ENCODE measurements at regions not wholly inside any gene's neighbourhood (a gene's known extent, or its start where the extent isn't known, plus 50 kb on each side); places are given as distances from the start of the nearest gene placed in this dataset.

DNA sequence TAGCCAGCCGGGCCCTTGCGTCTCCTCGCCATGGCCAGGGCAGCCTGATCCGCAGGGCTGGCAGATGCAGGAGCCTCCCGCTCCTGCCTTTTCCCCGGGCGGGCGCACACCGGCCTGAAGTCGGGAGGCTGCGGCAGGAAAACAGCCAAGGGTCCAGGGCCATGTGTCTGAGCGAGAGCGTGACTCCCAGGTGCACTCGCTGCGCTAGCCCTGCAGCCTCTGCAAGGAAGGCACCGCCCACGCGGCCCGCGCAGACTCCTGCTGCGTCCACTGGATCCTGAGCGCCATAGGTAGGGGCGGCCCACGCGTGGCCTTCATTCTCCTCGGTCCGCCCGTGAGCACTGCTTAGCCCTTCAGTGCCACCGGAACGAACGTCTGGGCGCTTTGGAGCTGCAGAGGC lies 379.9 kb downstream of the TRAM1L1 start:
- no peak for DNase-seq
- Histone ChIP-seq H3K4me3 (no peak overlapping the region), H3K36me3 (no peaks in the 10 kb centered on the region), H3K9me3 (no peaks in the 10 kb centered on the region), H3K4me1 (no peaks in the 10 kb centered on the region), H3K27ac (no peak overlapping the region), H3K27me3 (no peaks in the 10 kb centered on the region)
- WGBS, 2 donors (ENCODE audit: low coverage in 1 of 2), result 94% methylated on average over 30 of the region's 32 CpGs; no CpG with 5 or more reads in 1 of the 2 donors
- no peak for TF ChIP-seq POLR2AphosphoS5 (IDR thresholded peaks at IDR 0.05)
- in situ Hi-C loops (cut with MboI; ENCODE audit: low pct_ligation_motif_present in 1 of 4, low pct_unique_long_range_greater_than_20kb in 1 of 4, low sequenced_read_pairs in 3 of 4) (no loop called here), intact Hi-C loops (cut with DNase I; ENCODE audit: low total_unique reads) (no loop called here)

DNA sequence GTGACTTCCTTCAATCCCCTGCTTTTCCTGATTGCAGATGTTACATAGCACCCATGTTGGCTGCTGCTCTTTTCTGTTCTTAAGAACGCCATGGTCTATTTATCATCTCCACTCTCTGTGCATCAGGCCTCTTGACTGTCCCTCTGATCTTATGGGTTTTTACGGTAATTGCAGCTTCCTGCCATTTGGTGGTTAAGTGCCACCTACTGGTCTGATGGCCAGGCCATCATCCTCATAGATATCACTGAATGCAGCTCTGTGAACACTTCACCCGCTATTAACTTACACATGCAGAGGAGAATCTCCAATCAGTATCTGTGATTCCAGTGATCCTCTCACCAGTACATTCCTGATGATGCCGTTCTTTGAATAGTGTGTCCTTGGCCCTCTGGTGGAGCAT lies 382.4 kb downstream of the TRAM1L1 start:
- no peaks in the 10 kb centered on the region for H3K9me3 ChIP-seq
- TF ChIP-seq POLR2A (IDR thresholded peaks at IDR 0.05), result no peak
- TF ChIP-seq POLR2AphosphoS5 (IDR thresholded peaks at IDR 0.05), result no peak
- TF ChIP-seq, protein P1, sequence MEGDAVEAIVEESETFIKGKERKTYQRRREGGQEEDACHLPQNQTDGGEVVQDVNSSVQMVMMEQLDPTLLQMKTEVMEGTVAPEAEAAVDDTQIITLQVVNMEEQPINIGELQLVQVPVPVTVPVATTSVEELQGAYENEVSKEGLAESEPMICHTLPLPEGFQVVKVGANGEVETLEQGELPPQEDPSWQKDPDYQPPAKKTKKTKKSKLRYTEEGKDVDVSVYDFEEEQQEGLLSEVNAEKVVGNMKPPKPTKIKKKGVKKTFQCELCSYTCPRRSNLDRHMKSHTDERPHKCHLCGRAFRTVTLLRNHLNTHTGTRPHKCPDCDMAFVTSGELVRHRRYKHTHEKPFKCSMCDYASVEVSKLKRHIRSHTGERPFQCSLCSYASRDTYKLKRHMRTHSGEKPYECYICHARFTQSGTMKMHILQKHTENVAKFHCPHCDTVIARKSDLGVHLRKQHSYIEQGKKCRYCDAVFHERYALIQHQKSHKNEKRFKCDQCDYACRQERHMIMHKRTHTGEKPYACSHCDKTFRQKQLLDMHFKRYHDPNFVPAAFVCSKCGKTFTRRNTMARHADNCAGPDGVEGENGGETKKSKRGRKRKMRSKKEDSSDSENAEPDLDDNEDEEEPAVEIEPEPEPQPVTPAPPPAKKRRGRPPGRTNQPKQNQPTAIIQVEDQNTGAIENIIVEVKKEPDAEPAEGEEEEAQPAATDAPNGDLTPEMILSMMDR (IDR thresholded peaks at IDR 0.05), result no peak
- WGBS, 2 donors (ENCODE audit: low coverage in 1 of 2), result 74 to 80% methylated on average over 3 to 4 of the region's 4 CpGs
- intact Hi-C loops (cut with DNase I; ENCODE audit: low total_unique reads) (no loop called here), in situ Hi-C loops (cut with MboI; ENCODE audit: low pct_ligation_motif_present in 1 of 4, low pct_unique_long_range_greater_than_20kb in 1 of 4, low sequenced_read_pairs in 3 of 4) (no loop called here)
- no peak overlapping the region for H3K4me3 ChIP-seq
- no peak for DNase-seq
- H3K27ac ChIP-seq, result no peak overlapping the region
- H3K4me1 ChIP-seq, result no peaks in the 10 kb centered on the region
- H3K27me3 ChIP-seq, result no peaks in the 10 kb centered on the region
- no peaks in the 10 kb centered on the region for H3K36me3 ChIP-seq

DNA sequence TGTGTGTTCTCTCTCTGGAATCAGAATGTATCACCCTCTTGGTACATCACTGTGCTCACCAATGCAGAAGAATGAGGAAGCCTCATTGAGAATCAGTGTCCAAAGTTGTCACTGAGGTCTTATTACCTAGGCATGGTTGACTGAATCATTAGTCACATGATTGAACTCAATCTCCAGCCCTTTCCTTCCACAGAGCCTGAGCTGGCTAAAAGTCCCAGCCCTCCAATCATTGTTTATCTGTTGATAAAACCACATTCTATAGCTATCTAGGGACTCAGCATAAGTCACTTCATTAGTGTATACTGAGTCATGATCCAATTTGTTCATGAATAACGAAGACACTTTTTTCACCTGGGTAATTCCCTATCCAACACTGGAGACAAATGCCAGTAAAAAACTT lies 396.8 kb downstream of the TRAM1L1 start:
- H3K27me3 ChIP-seq, result no peaks in the 10 kb centered on the region
- intact Hi-C loops (cut with DNase I; ENCODE audit: low total_unique reads), result no loop called here
- H3K9me3 ChIP-seq, result no peaks in the 10 kb centered on the region
- no peak for DNase-seq
- WGBS, 2 donors (ENCODE audit: low coverage in 1 of 2), result 87 to 91% methylated on average over 1 of the region's 1 CpG
- no peaks in the 10 kb centered on the region for H3K4me1 ChIP-seq
- H3K36me3 ChIP-seq, result no peaks in the 10 kb centered on the region
- no peak overlapping the region for H3K27ac ChIP-seq
- in situ Hi-C loops (cut with MboI; ENCODE audit: low pct_ligation_motif_present in 1 of 4, low pct_unique_long_range_greater_than_20kb in 1 of 4, low sequenced_read_pairs in 3 of 4), result no loop called here
- no peak overlapping the region for H3K4me3 ChIP-seq
- TF ChIP-seq POLR2A (IDR thresholded peaks at IDR 0.05), result no peak
- TF ChIP-seq, protein P1 (IDR thresholded peaks at IDR 0.05), result no peak
- no peak for TF ChIP-seq POLR2AphosphoS5 (IDR thresholded peaks at IDR 0.05)
- TF ChIP-seq EP300 (IDR thresholded peaks at IDR 0.05; ENCODE audit: low read depth), result no peak

DNA sequence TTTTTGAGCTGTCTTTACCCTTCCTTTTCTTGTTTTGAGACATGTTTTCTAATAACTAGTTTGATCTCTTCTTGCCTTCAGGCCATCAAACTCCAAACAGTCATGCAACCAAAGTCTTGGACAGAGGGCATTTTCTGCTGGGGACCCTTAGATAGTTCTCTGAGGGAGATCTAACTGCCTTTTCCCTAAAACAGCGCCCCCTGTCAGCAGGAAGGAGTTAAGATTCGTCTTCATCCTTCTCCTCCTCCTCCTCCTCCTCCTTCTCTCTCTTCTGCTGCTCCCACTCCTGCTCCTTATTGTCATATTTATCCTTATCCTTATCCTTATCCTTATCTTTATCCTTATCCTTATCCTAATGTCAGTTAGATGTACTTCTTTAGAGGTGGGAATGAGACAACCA lies 417.2 kb downstream of the TRAM1L1 start:
- Histone ChIP-seq H3K36me3 (no peaks in the 10 kb centered on the region), H3K4me3 (no peak overlapping the region), H3K4me1 (no peaks in the 10 kb centered on the region), H3K9me3 (no peaks in the 10 kb centered on the region), H3K27ac (no peak overlapping the region), H3K27me3 (no peaks in the 10 kb centered on the region)
- 25 to 28% methylated on average over 2 of the region's 2 CpGs for whole genome bisulfite sequencing, 2 donors (ENCODE audit: low coverage in 1 of 2)
- intact Hi-C loops (cut with DNase I; ENCODE audit: low total_unique reads), result no loop called here
- DNase-seq, result no peak
- TF ChIP-seq, protein P1 (IDR thresholded peaks at IDR 0.05), result no peak
- TF ChIP-seq EP300 (IDR thresholded peaks at IDR 0.05; ENCODE audit: low read depth) (no peak), POLR2AphosphoS5 (IDR thresholded peaks at IDR 0.05) (no peak), POLR2A (IDR thresholded peaks at IDR 0.05) (no peak)
- in situ Hi-C loops (cut with MboI; ENCODE audit: low pct_ligation_motif_present in 1 of 4, low pct_unique_long_range_greater_than_20kb in 1 of 4, low sequenced_read_pairs in 3 of 4), result no loop called here

DNA sequence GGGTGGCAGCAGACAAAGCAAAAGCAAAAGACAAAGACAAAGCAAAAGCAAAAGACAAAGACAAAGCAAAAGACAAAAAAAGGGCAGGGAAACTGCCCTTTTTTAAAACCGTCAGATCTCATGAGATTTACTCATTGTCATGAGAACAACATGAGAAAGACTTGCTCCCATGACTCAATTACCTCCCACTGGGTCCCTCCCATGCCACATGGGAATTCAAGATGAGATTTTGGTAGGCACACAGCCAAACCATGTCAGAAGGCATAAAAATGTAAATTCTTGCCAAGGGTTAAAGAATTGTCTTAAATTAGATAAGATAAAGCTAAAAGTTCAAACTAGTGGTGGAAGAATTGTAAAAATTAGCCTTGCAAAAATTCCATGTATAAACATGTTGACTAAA lies 419.7 kb downstream of the TRAM1L1 start:
- Histone ChIP-seq H3K36me3 (no peaks in the 10 kb centered on the region), H3K9me3 (no peaks in the 10 kb centered on the region), H3K4me3 (no peak overlapping the region), H3K4me1 (no peaks in the 10 kb centered on the region), H3K27ac (no peak overlapping the region), H3K27me3 (no peaks in the 10 kb centered on the region)
- in situ Hi-C loops (cut with MboI; ENCODE audit: low pct_ligation_motif_present in 1 of 4, low pct_unique_long_range_greater_than_20kb in 1 of 4, low sequenced_read_pairs in 3 of 4) (no loop called here), intact Hi-C loops (cut with DNase I; ENCODE audit: low total_unique reads) (no loop called here)
- no peak for DNase-seq
- TF ChIP-seq POLR2A (IDR thresholded peaks at IDR 0.05), result no peak
- TF ChIP-seq, protein P1 (IDR thresholded peaks at IDR 0.05), result no peak
- TF ChIP-seq POLR2AphosphoS5 (IDR thresholded peaks at IDR 0.05), result no peak
- no peak for TF ChIP-seq EP300 (IDR thresholded peaks at IDR 0.05; ENCODE audit: low read depth)
- WGBS, 2 donors (ENCODE audit: low coverage in 1 of 2), result 48 to 88% methylated on average over 1 of the region's 1 CpG

All from transverse colon (tissue), 4 donors.